CD8-positive, alpha-beta memory T cell (primary cell): ENCODE measurements at regions not wholly inside any gene's neighbourhood (a gene's known extent, or its start where the extent isn't known, plus 50 kb on each side); places are given as distances from the start of the nearest gene placed in this dataset.
A peak's percentile ranks its signal among the peaks of the same experiment; 100 is the strongest.

Source experiments
- CTCF ChIA-PET: fragments of 350-600 bp; sonication (Branson Sonifier 250); formaldehyde crosslinking; loops from one replicate; lab custom pipeline; 2021; ENCODE audit warnings: antibody characterized with exemption; lab: Charles Lee
- POLR2A ChIA-PET: fragments of 350-600 bp; sonication (Branson Sonifier 250); formaldehyde crosslinking; loops from one replicate; lab custom pipeline; 2021; ENCODE audit warnings: antibody characterized with exemption; lab: Charles Lee
- DNase-seq, 5 donors: peaks; one replicate each; pipeline versions ENCODE4 v3.0.0 to v3.0.0-alpha.2; 2020 to 2022; ENCODE audit warnings: mixed read lengths in 1 of 5
- H3K27ac ChIP-seq: one replicate; pipeline ENCODE4 v1.7.0; 2013; ENCODE audit warnings: low read depth, mild to moderate bottlenecking, low read length, moderate library complexity
- H3K27me3 ChIP-seq: 2 replicates; pipeline ENCODE4 v1.7.0; 2013; ENCODE audit warnings: low read length, mild to moderate bottlenecking; ENCODE audit not compliant: insufficient read depth, poor library complexity, severe bottlenecking
- H3K36me3 ChIP-seq: 2 replicates; pipeline ENCODE4 v1.7.0; 2013; ENCODE audit warnings: mild to moderate bottlenecking, low read length, moderate library complexity; ENCODE audit not compliant: insufficient read depth
- H3K4me1 ChIP-seq: 2 replicates; pipeline ENCODE4 v1.7.0; 2013; ENCODE audit warnings: mild to moderate bottlenecking, low read length, moderate library complexity; ENCODE audit not compliant: insufficient read depth
- H3K4me3 ChIP-seq: 2 replicates; pipeline ENCODE4 v1.7.0; 2013; ENCODE audit warnings: mild to moderate bottlenecking, low read length
- H3K9me3 ChIP-seq: 2 replicates; pipeline ENCODE4 v1.7.0; 2013; ENCODE audit warnings: mild to moderate bottlenecking, low read length
- H3K27ac Mint-ChIP-seq, 8 donors: one replicate each; pipeline ENCODE4 v1.8.0; 2020 to 2021; ENCODE audit warnings: mixed read lengths in 8 of 8, mild to moderate bottlenecking in 6 of 8, inconsistent platforms in 3 of 8, moderate library complexity in 3 of 8
- H3K27me3 Mint-ChIP-seq, 2 donors: one replicate each; pipeline ENCODE4 v1.8.0; 2020 to 2021; ENCODE audit warnings: mixed read lengths in 2 of 2, mild to moderate bottlenecking in 1 of 2, moderate library complexity in 1 of 2
- H3K36me3 Mint-ChIP-seq, 3 donors: one replicate each; pipeline ENCODE4 v1.8.0; 2020 to 2021; ENCODE audit warnings: mixed read lengths in 3 of 3, inconsistent platforms in 1 of 3, mild to moderate bottlenecking in 1 of 3
- H3K4me1 Mint-ChIP-seq, 3 donors: one replicate each; pipeline ENCODE4 v1.8.0; 2020 to 2021; ENCODE audit warnings: mixed read lengths in 3 of 3, inconsistent platforms in 1 of 3, mild to moderate bottlenecking in 1 of 3
- H3K4me3 Mint-ChIP-seq, 7 donors: one replicate each; pipeline ENCODE4 v1.8.0; 2020 to 2021; ENCODE audit warnings: mixed read lengths in 7 of 7, mild to moderate bottlenecking in 6 of 7, moderate library complexity in 4 of 7, inconsistent platforms in 2 of 7
- H3K9me3 Mint-ChIP-seq, 5 donors: one replicate each; pipeline ENCODE4 v1.8.0; 2020 to 2022; ENCODE audit warnings: mixed read lengths in 5 of 5, mild to moderate bottlenecking in 3 of 5, moderate library complexity in 2 of 5, inconsistent platforms in 1 of 5

DNA sequence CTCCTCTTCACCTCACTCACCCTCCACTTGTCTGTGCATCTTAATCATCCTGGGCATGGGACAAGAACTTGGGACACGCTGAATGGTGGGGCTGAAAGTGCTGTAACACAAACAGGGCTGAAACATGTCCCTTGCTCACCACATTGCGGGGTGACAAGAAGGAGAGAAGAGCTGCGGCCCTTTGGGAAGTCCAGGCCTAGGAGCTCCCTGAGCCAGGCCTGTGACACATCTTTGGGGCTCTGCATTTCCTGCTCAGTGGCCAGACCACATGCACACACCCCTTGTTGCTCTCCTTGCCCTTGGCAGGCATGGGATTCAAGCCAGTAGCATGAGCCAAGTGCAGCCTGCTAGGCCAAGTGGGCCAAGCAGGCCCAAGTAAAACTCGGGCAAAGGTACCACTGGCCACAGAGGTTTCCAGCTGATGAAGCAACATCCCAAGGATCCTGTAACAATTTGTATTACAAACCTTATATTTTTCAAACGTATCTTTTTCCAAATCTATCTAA lies 1384.3 kb upstream of the PCDH20 start:
- Histone ChIP-seq H3K27me3 (no peaks in the 10 kb centered on the region), H3K4me3 (no peak overlapping the region), H3K36me3 (no peaks in the 10 kb centered on the region), H3K27ac (no peak overlapping the region), H3K4me1 (no peaks in the 10 kb centered on the region), H3K9me3 (no peaks in the 10 kb centered on the region)
- H3K27me3 Mint-ChIP-seq: no peaks in the 10 kb centered on the region
- DNase-seq: no peak
- CTCF ChIA-PET: no interaction called here
- no peaks in the 10 kb centered on the region for H3K36me3 Mint-ChIP-seq
- H3K4me1 Mint-ChIP-seq: no peaks in the 10 kb centered on the region
- H3K9me3 Mint-ChIP-seq: peaks cover 2 to 10% (median 4%) of the 10 kb centered on the region in 5 donors
- H3K4me3 Mint-ChIP-seq: no peak overlapping the region
- no peak overlapping the region for H3K27ac Mint-ChIP-seq
- POLR2A ChIA-PET: no interaction called here

DNA sequence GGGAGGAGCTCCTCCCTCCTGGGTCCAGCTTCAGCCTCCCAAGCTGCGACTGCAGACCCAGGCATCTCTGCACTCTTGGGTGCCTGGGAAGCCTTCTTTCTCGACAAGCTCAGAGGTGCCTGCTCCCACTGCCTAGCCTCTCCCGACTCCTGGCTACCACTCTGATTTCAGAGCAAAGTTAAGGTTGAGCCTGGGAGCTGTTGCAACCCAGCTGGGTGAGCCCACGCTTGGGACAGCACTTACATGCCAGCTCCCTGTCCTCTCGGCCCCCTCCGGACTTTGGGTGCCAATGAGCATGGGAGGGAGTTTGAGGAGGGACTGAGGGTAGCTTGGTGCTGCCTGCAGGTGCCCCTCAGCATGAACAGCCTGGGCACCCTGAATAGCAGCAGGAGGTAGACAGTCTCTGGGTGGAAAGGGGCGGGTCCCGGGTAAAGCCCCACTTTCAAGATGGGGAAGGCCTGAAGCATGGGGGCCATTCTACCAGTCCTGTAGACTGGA lies 1383.4 kb upstream of the PCDH20 start:
- Mint-ChIP-seq H3K9me3 (peaks cover 2 to 11% (median 5%) of the 10 kb centered on the region in 5 donors), H3K4me1 (no peaks in the 10 kb centered on the region), H3K36me3 (no peaks in the 10 kb centered on the region), H3K4me3 (no peak overlapping the region), H3K27me3 (no peaks in the 10 kb centered on the region), H3K27ac (no peak overlapping the region)
- POLR2A ChIA-PET: no interaction called here
- DNase-seq: no peak
- H3K4me1 ChIP-seq: no peaks in the 10 kb centered on the region
- H3K4me3 ChIP-seq: no peak overlapping the region
- no peaks in the 10 kb centered on the region for H3K27me3 ChIP-seq
- H3K27ac ChIP-seq: no peak overlapping the region
- CTCF ChIA-PET: no interaction called here
- no peaks in the 10 kb centered on the region for H3K9me3 ChIP-seq
- no peaks in the 10 kb centered on the region for H3K36me3 ChIP-seq

DNA sequence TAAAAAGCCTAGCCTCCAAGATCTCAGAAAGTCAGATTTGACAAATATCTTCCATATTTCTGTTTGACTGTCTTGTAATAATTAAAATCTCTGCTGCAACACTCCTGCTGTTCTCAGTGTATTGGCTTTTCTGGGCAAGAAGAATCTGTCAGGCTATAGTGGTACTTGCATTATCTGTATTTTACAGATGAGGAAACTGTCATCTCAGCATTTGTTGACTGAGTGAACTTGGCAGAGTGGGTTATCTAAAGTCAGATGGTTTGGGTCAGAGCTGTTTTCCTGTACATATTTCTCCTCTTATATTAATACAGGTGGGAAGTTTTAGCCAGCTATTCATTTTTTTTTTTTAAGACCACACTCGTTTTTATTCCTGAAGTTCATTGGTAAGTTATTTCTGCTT lies 1378.2 kb upstream of the PCDH20 start:
- Histone ChIP-seq H3K36me3 (no peaks in the 10 kb centered on the region), H3K27me3 (no peaks in the 10 kb centered on the region), H3K4me3 (no peak overlapping the region), H3K4me1 (no peaks in the 10 kb centered on the region), H3K9me3 (no peaks in the 10 kb centered on the region), H3K27ac (no peak overlapping the region)
- CTCF ChIA-PET: no interaction called here
- DNase-seq: no peak
- no peaks in the 10 kb centered on the region for H3K4me1 Mint-ChIP-seq
- no peak overlapping the region for H3K4me3 Mint-ChIP-seq
- H3K27me3 Mint-ChIP-seq: no peaks in the 10 kb centered on the region
- no peak overlapping the region for H3K27ac Mint-ChIP-seq
- H3K36me3 Mint-ChIP-seq: no peaks in the 10 kb centered on the region
- POLR2A ChIA-PET: no interaction called here
- H3K9me3 Mint-ChIP-seq: peaks cover 2 to 14% (median 9%) of the 10 kb centered on the region in 5 donors

DNA sequence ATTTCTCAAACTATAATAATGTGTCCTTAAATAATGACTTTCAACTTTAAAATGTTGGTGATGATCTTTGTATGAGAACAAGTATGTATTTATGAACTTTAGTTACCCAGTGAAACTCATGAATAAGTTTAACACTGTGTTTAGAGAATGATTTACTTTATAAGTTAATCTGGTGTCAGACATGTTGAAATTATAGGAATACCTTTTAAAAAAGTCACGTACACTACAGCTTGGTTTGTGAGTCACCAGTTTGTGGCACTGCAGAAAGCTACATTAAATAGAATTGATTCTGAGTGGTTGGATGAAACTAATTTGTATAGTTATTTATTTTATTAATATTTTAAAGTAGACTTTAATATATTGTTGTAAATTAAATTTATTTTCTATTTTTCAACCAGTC lies 1366.2 kb upstream of the PCDH20 start:
- Histone ChIP-seq H3K4me3 (no peak overlapping the region), H3K36me3 (no peaks in the 10 kb centered on the region), H3K27ac (no peak overlapping the region), H3K4me1 (no peaks in the 10 kb centered on the region), H3K9me3 (no peaks in the 10 kb centered on the region), H3K27me3 (no peaks in the 10 kb centered on the region)
- no peak for DNase-seq
- POLR2A ChIA-PET: no interaction called here
- H3K9me3 Mint-ChIP-seq: peaks cover 0 to 10% (median 6%) of the 10 kb centered on the region in 5 donors
- H3K27ac Mint-ChIP-seq: no peak overlapping the region
- no peaks in the 10 kb centered on the region for H3K4me1 Mint-ChIP-seq
- H3K27me3 Mint-ChIP-seq: no peaks in the 10 kb centered on the region
- H3K36me3 Mint-ChIP-seq: no peaks in the 10 kb centered on the region
- CTCF ChIA-PET: no interaction called here
- H3K4me3 Mint-ChIP-seq: no peak overlapping the region

- H3K27ac ChIP-seq: no peak overlapping the region
- Mint-ChIP-seq H3K36me3 (no peaks in the 10 kb centered on the region), H3K27ac (no peak overlapping the region), H3K4me3 (no peak overlapping the region), H3K4me1 (no peaks in the 10 kb centered on the region), H3K27me3 (no peaks in the 10 kb centered on the region), H3K9me3 (peaks cover 3 to 19% (median 9%) of the 10 kb centered on the region in 5 donors)
- H3K27me3 ChIP-seq: no peaks in the 10 kb centered on the region
- H3K36me3 ChIP-seq: no peaks in the 10 kb centered on the region
- DNase-seq: no peak
- H3K9me3 ChIP-seq: no peaks in the 10 kb centered on the region
- H3K4me3 ChIP-seq: no peak overlapping the region
- POLR2A ChIA-PET: no interaction called here
- CTCF ChIA-PET: no interaction called here
- no peaks in the 10 kb centered on the region for H3K4me1 ChIP-seq
Observed at GRCh38 chr13:62779161-62779560, 1363.5 kb upstream of the PCDH20 start.

- H3K4me1 Mint-ChIP-seq: no peaks in the 10 kb centered on the region
- no peaks in the 10 kb centered on the region for H3K36me3 ChIP-seq
- no peak overlapping the region for H3K27ac ChIP-seq
- ChIA-PET POLR2A (no interaction called here), CTCF (no interaction called here)
- H3K4me3 Mint-ChIP-seq: no peak overlapping the region
- H3K9me3 ChIP-seq: no peaks in the 10 kb centered on the region
- no peak for DNase-seq
- no peaks in the 10 kb centered on the region for H3K27me3 ChIP-seq
- no peaks in the 10 kb centered on the region for H3K4me1 ChIP-seq
- no peak overlapping the region for H3K4me3 ChIP-seq
- H3K9me3 Mint-ChIP-seq: peaks cover 0 to 29% (median 6%) of the 10 kb centered on the region in 5 donors
- no peak overlapping the region for H3K27ac Mint-ChIP-seq
- H3K36me3 Mint-ChIP-seq: no peaks in the 10 kb centered on the region
- no peaks in the 10 kb centered on the region for H3K27me3 Mint-ChIP-seq
Observed at GRCh38 chr13:62767473-62767872, 1351.8 kb upstream of the PCDH20 start.

GRCh38 chr13:62760724-62761123 lies 1345.1 kb upstream of the PCDH20 start:
- H3K4me1 ChIP-seq: no peaks in the 10 kb centered on the region
- no peak overlapping the region for H3K4me3 Mint-ChIP-seq
- peaks cover 8 to 40% (median 10%) of the 10 kb centered on the region in 5 donors for H3K9me3 Mint-ChIP-seq
- no peaks in the 10 kb centered on the region for H3K4me1 Mint-ChIP-seq
- H3K36me3 Mint-ChIP-seq: no peaks in the 10 kb centered on the region
- H3K27ac ChIP-seq: no peak overlapping the region
- POLR2A ChIA-PET: no interaction called here
- no peaks in the 10 kb centered on the region for H3K36me3 ChIP-seq
- CTCF ChIA-PET: no interaction called here
- H3K9me3 ChIP-seq: no peaks in the 10 kb centered on the region
- DNase-seq: no peak
- no peaks in the 10 kb centered on the region for H3K27me3 ChIP-seq
- no peak overlapping the region for H3K27ac Mint-ChIP-seq
- no peaks in the 10 kb centered on the region for H3K27me3 Mint-ChIP-seq
- no peak overlapping the region for H3K4me3 ChIP-seq

DNA sequence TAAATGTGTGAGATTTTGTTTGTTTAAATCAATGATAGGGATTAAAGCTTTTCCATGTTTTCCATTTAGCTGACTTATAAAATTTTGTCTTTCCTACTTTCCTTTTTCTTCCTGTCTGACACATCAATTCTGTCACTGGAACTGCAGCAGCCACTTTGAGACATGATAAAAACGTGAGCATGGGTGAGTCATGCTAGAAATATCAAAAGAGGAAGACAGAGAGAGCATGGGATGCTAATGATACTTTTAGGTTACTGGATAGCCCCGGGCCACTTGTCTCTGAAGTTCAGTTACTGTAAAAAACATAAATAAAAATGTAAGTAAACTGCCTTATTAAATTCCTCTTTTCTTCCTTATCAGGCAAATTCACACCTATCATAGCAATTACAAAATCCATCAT lies 1332.0 kb upstream of the PCDH20 start:
- Histone ChIP-seq H3K27ac (no peak overlapping the region), H3K27me3 (no peaks in the 10 kb centered on the region), H3K4me3 (no peak overlapping the region), H3K4me1 (no peaks in the 10 kb centered on the region), H3K9me3 (no peaks in the 10 kb centered on the region), H3K36me3 (no peaks in the 10 kb centered on the region)
- H3K9me3 Mint-ChIP-seq: peaks cover 2 to 35% (median 8%) of the 10 kb centered on the region in 5 donors
- H3K36me3 Mint-ChIP-seq: no peaks in the 10 kb centered on the region
- ChIA-PET CTCF (no interaction called here), POLR2A (no interaction called here)
- H3K4me3 Mint-ChIP-seq: no peak overlapping the region
- peak overlapping the region in 1 of 8 donors; percentile 26 for H3K27ac Mint-ChIP-seq
- DNase-seq: no peak
- H3K27me3 Mint-ChIP-seq: no peaks in the 10 kb centered on the region
- no peaks in the 10 kb centered on the region for H3K4me1 Mint-ChIP-seq
